ENCODE measurements at regions not wholly inside any gene's neighbourhood (a gene's known extent, or its start where the extent isn't known, plus 50 kb on each side); places are given as distances from the start of the nearest gene placed in this dataset.
A peak's percentile ranks its signal among the peaks of the same experiment; 100 is the strongest.

DNA sequence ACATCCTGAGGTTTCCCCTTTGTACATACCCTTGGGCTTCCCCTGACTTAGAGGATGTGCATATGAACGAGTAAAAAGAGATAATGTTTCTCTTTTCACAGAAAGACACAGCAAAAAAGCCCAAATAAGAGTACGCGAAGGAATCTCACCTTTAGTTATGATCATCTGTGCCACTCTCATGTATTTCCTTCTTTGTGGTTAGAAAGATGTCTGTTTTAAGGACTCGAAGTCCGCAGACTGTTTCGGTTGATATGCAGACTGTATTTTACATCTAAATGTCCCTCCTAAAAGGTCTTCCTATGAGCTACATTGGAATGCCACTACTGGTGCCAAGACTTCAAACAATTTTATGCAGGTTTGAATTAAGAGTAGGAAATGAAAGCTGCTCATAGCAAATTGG, 102.3 kb upstream of the GOT2 start:
- Mint-ChIP-seq H3K9me3 (peaks cover 0 to 2% of the 10 kb centered on the region in 2 donors), H3K27me3 (peaks cover 7 to 13% of the 10 kb centered on the region in 2 donors), H3K27ac (no peak overlapping the region), H3K4me1 (no peaks in the 10 kb centered on the region), H3K36me3 (no peaks in the 10 kb centered on the region), H3K4me3 (no peak overlapping the region)
- DNase-seq (no peak), ATAC-seq (replicated peaks) (no peak)

DNA sequence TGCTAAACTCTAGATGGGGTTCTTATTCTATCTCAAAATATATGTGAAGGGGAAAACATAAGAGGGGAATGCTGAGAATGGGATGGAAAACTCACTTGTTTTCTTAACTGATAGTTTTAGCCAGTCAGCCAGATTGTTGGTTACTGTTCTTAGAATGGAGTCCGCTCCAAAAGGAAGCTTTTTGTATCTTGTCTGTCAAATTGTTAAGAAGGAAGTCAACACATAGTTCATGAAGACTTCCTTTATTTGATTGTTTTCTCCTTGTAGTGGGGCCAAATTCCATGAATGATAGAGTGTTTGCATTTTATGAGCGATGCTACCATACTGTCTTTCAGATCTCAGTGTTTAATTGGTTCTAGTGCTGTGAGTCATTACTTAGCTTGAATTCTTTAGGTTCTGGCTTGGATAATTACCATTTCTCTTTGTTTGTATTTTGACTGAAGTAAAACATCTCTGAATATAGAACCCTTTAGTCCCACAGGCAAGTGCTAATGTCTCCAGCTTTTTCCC, 98.3 kb upstream of the GOT2 start:
- H3K4me1 Mint-ChIP-seq = no peaks in the 10 kb centered on the region
- H3K27ac Mint-ChIP-seq = no peak overlapping the region
- no peak for DNase-seq
- H3K36me3 Mint-ChIP-seq = no peaks in the 10 kb centered on the region
- H3K27me3 Mint-ChIP-seq = peaks cover 7 to 13% of the 10 kb centered on the region in 2 donors
- H3K4me3 Mint-ChIP-seq = no peak overlapping the region
- H3K9me3 Mint-ChIP-seq = peaks cover 0 to 6% of the 10 kb centered on the region in 2 donors
- no peak for ATAC-seq (replicated peaks)

DNA sequence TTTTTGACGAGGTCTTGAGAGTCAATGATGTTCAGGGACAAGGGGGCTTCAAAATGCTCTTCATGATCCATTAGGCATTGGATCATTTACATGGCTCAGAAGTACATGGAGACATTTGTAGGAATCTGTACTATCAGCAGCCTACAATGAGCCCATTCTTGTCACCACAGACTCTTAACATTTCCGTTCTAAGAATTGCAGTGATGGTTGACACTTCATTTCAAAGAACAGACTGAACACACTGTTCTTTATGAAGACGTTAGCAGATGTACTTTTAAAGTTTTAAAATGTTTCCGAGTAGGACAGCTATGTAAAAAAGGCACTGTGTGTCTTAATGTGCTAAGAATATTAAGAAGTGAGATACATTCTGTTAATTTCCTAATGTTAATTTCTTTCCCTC, 97.3 kb upstream of the GOT2 start:
- H3K4me3 Mint-ChIP-seq = no peak overlapping the region
- no peak overlapping the region for H3K27ac Mint-ChIP-seq
- no peak for DNase-seq

DNA sequence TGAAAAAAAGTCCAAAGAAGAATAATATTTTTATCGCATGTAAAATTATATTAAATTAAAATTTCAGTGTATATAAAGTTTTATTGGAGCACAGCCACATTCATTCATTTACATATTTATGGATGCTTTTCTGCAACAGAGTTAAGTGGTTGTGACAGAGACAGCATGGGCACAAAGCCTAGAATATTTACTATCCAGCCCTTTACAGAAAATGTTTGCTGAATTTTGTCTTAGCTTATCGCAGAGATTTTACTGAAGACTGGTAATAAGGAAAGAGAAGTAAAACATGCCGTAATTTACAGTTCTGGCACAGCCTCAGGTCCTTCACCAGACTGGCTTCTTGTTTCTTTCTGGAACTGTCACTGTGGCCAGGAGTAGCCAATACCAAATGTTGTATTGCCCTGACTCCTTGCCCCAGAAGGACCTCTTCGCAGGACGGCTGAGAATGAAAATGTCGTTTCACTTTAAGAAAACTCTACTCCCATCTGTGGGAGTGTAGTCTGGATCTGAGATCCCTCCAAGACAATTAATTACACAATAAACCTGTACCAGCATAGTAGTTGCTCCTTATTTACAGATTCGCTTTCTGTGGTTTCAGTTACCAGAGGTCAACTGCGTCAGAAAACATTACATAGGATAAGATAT, 94.9 kb upstream of the GOT2 start:
- ATAC-seq (replicated peaks) = no peak
- no peaks in the 10 kb centered on the region for H3K4me1 Mint-ChIP-seq
- no peak overlapping the region for H3K4me3 Mint-ChIP-seq
- no peak overlapping the region for H3K27ac Mint-ChIP-seq
- DNase-seq = no peak
- peaks cover 6% of the 10 kb centered on the region in 2 donors for H3K9me3 Mint-ChIP-seq
- H3K27me3 Mint-ChIP-seq = peaks cover under 1 to 3% of the 10 kb centered on the region in 2 donors
- H3K36me3 Mint-ChIP-seq = no peaks in the 10 kb centered on the region

More for the DNA sequence above, 97.3 kb upstream of the GOT2 start:
- no peak for ATAC-seq (replicated peaks)
- Mint-ChIP-seq H3K9me3 (peaks cover 0 to 6% of the 10 kb centered on the region in 2 donors), H3K27me3 (peaks cover 7 to 12% of the 10 kb centered on the region in 2 donors), H3K4me1 (no peaks in the 10 kb centered on the region), H3K36me3 (no peaks in the 10 kb centered on the region)

DNA sequence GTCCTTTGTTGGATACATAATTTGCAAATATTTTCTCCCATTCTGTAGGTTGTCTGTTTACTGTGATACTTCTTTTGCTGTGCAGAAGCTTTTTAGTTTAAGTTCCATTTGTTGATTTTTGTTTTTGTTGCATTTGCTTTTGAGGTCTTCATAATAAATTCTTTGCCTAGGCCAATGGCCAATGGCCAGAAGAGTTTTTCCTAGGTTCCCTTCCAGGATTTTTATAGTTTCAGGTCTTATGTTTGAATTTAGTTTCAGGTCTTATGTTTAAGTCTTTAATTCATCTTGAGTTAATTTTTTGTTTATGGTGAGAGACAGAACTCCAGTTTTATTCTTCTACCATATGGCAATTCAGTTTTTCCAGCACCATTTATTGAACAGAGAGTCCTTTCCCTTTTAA, 90.1 kb upstream of the GOT2 start:
- H3K9me3 Mint-ChIP-seq = peaks cover 10 to 11% of the 10 kb centered on the region in 2 donors
- H3K27ac Mint-ChIP-seq = no peak overlapping the region
- H3K27me3 Mint-ChIP-seq = no peaks in the 10 kb centered on the region
- no peak for ATAC-seq (replicated peaks)
- no peak overlapping the region for H3K4me3 Mint-ChIP-seq
- DNase-seq = no peak
- no peaks in the 10 kb centered on the region for H3K36me3 Mint-ChIP-seq
- no peaks in the 10 kb centered on the region for H3K4me1 Mint-ChIP-seq

DNA sequence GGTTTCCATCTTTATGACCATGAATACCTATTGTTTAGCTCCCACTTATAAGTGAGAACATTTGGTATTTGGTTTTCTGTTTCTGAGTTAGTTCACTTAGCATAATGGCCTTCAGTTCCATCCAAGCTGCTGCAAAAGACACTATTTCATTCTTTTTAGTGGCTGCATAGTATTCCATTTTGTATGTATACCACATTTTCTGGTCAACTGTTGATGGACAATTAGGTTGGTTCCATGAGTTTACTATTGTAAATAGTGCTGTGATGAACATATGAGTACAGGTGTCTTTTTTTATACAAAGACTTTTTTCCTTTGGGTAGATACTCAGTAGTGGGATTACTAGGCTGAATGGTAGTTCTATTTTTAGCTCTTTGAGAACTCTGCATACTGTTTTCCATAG, 87.8 kb upstream of the GOT2 start:
- H3K36me3 Mint-ChIP-seq = no peaks in the 10 kb centered on the region
- no peaks in the 10 kb centered on the region for H3K27me3 Mint-ChIP-seq
- DNase-seq (no peak), ATAC-seq (replicated peaks) (no peak)
- H3K4me3 Mint-ChIP-seq = no peak overlapping the region
- H3K27ac Mint-ChIP-seq = no peak overlapping the region
- H3K4me1 Mint-ChIP-seq = no peaks in the 10 kb centered on the region
- H3K9me3 Mint-ChIP-seq = peaks cover 10 to 11% of the 10 kb centered on the region in 2 donors

DNA sequence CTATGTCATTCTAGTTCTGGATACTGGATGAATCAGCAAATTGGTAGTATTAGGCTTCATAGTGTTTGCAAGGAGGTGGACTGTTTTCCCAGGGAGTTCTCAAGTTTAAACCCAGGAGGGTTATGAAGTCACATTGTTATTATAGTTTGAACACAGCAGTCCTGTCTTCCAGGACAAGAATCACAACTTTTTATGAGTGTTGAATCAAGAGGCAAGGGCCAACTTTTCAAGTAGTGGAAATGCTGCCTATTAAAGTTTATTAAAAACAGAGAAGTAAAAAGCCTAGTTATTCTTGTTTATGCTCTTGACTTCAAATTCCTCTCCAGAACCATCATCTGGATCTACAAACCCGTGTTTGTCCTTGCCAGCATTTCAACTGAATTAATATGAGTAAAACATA, 86.3 kb upstream of the GOT2 start:
- Mint-ChIP-seq H3K27ac (no peak overlapping the region), H3K36me3 (no peaks in the 10 kb centered on the region), H3K27me3 (peaks cover 2% of the 10 kb centered on the region in 2 donors), H3K4me3 (no peak overlapping the region), H3K4me1 (no peaks in the 10 kb centered on the region), H3K9me3 (peaks cover 10 to 11% of the 10 kb centered on the region in 2 donors)
- DNase-seq (no peak), ATAC-seq (replicated peaks) (no peak)

DNA sequence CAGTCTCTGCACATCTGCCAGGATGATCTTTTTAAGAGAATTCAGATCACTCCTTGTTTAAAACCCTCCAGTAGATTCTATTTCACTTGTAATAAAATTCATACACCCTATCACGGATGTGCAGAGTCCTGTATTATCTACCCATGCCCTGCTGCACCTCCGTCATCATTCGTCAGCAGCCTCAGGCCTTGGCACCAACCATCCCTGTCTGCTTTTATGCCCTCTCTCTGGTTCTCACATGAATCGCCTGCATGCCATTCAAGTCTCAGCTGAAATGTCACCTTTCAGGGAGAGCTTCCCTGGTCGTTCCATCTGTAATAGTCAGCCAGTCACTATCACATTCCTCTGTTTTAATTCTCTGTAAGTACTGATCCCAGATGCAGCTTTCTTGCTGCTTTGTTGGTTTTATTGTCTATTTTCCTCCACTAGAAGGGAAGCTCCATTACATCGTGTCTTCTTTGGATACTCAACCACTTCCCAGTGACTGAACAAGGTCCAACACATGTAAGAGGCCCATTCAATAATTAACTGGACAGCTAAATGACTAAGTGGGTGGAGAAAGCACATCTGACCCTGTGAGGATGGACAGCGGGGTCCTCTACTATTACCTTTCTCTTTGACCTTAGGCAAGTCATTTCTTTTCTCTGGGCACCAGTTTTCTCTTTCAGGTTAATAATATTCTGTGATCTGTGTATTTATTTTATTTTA, 81.2 kb upstream of the GOT2 start:
- Mint-ChIP-seq H3K27ac (no peak overlapping the region), H3K4me3 (no peak overlapping the region)
- DNase-seq = no peak

DNA sequence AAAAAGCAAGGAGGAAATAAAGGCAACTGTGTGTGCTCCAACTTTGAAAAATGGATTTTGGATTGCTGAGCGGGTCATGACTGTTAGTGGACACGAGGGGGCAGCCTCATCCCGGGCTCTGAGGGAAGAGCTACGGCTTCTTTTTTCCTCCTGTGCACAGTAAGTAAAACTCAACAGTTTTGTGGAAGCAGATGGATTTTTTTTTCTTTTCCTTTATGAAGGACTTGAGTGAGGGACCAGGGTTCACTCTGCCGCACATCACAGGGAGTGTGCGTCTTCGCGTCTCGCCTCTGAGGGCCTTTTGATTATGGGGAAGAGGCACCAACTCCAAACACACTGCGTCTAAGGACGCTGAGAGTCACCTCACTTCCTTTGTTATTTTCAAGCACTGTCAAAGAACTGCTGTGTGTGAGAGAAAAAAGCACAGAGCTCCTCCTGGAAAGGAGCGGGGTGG, 80.3 kb upstream of the GOT2 start:
- H3K4me1 Mint-ChIP-seq = peaks cover 2 to 5% of the 10 kb centered on the region in 2 donors
- DNase-seq (no peak), ATAC-seq (replicated peaks) (peak; percentile 70 to 72)
- H3K36me3 Mint-ChIP-seq = no peaks in the 10 kb centered on the region
- peak overlapping the region; percentile 18 to 65 for H3K4me3 Mint-ChIP-seq
- H3K27me3 Mint-ChIP-seq = peaks cover 8% of the 10 kb centered on the region in 2 donors
- no peaks in the 10 kb centered on the region for H3K9me3 Mint-ChIP-seq
- H3K27ac Mint-ChIP-seq = no peak overlapping the region

More for the DNA sequence above, 81.2 kb upstream of the GOT2 start:
- Mint-ChIP-seq H3K4me1 (peaks cover 2 to 5% of the 10 kb centered on the region in 2 donors), H3K36me3 (no peaks in the 10 kb centered on the region), H3K9me3 (no peaks in the 10 kb centered on the region), H3K27me3 (peaks cover 8% of the 10 kb centered on the region in 2 donors)
- ATAC-seq (replicated peaks) = no peak

DNA sequence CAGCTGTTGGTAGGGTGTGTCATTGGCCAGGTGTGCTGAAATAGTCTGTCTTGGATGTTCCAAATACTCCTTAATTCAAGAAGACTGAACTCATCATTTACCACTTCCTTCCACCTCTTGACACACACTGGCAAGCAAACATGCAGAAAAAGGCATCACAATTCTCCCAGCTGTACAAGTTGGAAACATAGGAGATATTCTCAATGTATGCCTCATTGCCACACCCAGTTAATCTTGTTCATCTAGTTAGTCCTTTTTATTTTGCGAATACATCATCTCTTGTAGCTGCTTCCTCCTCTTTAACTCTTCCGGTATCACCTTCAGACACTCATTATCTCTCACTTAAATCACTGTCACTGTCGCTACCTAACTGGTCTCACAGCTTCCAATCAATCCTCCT, 75.1 kb upstream of the GOT2 start:
- no peak overlapping the region for H3K27ac Mint-ChIP-seq
- no peak for DNase-seq

DNA sequence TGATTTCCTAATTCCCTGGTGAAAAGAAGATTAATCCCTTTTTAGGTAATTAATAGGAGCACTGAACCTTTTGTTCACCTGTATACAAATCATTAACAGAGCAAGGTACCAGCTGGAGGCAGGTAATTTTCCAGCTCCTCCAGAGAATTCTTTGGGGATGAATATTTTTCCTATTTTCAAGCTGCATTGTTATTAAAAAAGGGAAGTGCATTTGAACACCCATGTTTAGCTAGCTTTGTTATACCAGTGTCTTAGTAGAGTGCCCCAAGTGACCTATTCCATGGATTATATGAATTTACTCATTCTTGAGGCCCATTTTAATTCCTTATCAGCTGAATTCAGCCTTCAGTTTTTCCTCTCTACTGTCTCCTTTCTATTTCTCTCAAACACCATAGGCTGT, 73.2 kb upstream of the GOT2 start:
- H3K4me1 Mint-ChIP-seq = no peaks in the 10 kb centered on the region
- H3K9me3 Mint-ChIP-seq = peaks cover 9 to 16% of the 10 kb centered on the region in 2 donors
- no peak overlapping the region for H3K4me3 Mint-ChIP-seq
- peaks cover 0 to 2% of the 10 kb centered on the region in 2 donors for H3K36me3 Mint-ChIP-seq
- DNase-seq (no peak), ATAC-seq (replicated peaks) (no peak)
- H3K27ac Mint-ChIP-seq = no peak overlapping the region
- H3K27me3 Mint-ChIP-seq = peaks cover 0 to 7% of the 10 kb centered on the region in 2 donors

More for the DNA sequence above, 75.1 kb upstream of the GOT2 start:
- Mint-ChIP-seq H3K9me3 (peaks cover 3 to 4% of the 10 kb centered on the region in 2 donors), H3K36me3 (no peaks in the 10 kb centered on the region), H3K27me3 (peaks cover 0 to 7% of the 10 kb centered on the region in 2 donors), H3K4me3 (no peak overlapping the region), H3K4me1 (peaks cover 0 to 2% of the 10 kb centered on the region in 2 donors)
- no peak for ATAC-seq (replicated peaks)

DNA sequence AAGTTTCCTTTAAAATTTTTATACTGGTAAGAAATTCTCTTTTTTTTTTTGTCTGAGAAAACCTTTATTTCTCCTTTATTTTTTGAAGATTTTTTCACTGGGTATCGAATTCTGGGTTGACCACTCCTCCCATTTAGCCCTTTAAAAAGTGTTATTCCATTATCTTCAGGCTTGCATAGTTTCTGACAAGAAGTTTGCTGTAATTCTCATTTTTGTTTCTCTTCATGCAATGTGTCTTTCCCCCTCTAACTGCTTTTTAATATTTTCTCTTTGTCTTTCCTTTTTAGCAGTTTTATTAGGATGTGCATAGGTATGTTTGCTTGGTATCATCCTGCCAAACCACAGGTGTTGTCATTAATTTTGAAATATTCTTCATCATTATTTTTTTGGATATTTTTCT, 67.7 kb upstream of the GOT2 start:
- no peaks in the 10 kb centered on the region for H3K4me1 Mint-ChIP-seq
- H3K9me3 Mint-ChIP-seq = peaks cover 19 to 32% of the 10 kb centered on the region in 2 donors

DNA sequence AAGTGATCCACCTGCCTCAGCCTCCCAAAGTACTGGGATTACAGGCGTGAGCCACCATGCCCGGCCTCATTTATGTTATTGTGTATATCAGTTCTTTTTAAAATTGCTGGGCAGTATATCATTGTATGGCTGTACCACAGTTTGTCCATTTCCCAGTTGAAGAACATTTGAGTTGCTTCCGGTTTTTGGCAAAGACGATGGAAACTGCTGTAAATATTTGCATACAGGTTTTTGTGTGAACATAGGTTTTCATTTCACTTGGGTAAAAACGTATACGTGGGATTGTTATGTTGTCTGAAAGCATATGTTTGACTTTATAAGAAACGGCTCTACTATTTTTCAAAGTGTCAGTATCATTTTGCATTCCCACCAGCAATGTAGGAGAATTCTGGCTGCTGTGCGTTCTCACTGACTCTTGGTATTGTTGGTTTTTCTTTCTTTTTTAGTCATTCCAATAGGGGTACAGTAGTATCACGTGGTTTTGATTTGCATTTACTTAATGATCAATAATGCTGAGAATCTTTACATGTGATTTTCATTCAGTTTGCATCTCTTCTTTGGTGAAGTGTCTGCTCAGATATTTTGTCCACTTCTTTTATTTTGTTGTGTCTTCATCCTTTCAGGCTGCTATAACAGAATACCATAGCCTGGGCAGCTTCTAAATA, 63.2 kb upstream of the GOT2 start:
- Mint-ChIP-seq H3K27me3 (peaks cover 5 to 12% of the 10 kb centered on the region in 2 donors), H3K27ac (no peak overlapping the region), H3K4me1 (no peaks in the 10 kb centered on the region), H3K4me3 (no peak overlapping the region), H3K36me3 (no peaks in the 10 kb centered on the region), H3K9me3 (peaks cover 10 to 16% of the 10 kb centered on the region in 2 donors)
- ATAC-seq (replicated peaks) = no peak
- no peak for DNase-seq

More for the DNA sequence above, 67.7 kb upstream of the GOT2 start:
- Mint-ChIP-seq H3K27ac (no peak overlapping the region), H3K36me3 (peaks cover 0 to 2% of the 10 kb centered on the region in 2 donors), H3K27me3 (peaks cover 0 to 16% of the 10 kb centered on the region in 2 donors), H3K4me3 (no peak overlapping the region)
- ATAC-seq (replicated peaks) (no peak), DNase-seq (no peak)

DNA sequence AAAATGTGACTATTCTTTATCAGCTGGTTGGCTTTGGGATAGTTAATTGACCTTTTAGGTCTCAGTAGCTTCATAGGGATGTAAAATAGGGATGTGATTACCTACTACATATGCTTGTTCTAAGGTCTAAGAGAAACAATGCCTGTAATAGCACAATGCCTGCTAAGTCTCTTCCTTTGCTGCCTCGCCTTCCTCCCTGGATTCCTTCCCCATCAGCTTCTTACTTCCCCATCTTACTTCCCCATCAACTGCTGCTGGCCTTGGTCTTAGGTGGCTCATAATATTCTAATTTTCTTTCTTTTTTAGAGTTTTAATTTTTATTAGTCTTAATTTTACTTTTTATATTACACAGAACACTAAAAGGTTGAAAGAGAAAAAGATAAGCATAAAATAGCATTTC, 59.2 kb upstream of the GOT2 start:
- Mint-ChIP-seq H3K36me3 (no peaks in the 10 kb centered on the region), H3K4me3 (no peak overlapping the region), H3K9me3 (no peaks in the 10 kb centered on the region), H3K4me1 (no peaks in the 10 kb centered on the region), H3K27ac (no peak overlapping the region), H3K27me3 (peaks cover 5 to 16% of the 10 kb centered on the region in 2 donors)
- DNase-seq (no peak), ATAC-seq (replicated peaks) (no peak)

Measured in stimulated activated naive B cell treated with anti-CD40 and anti-IgM and Interleukin-4, amounts not matched to agents 10 μg/mL and 1 μg/mL and 100 μg/mL, for 72 hours (primary cell).